ENCODE measurements at regions not wholly inside any gene's neighbourhood (a gene's known extent, or its start where the extent isn't known, plus 50 kb on each side); places are given as distances from the start of the nearest gene placed in this dataset.
"Not testable (repeated sequence)": the region's sequence is repeated elsewhere in the genome, so short reads cannot be mapped to it uniquely, and the experiment has no call there.

- no peak for ATAC-seq (replicated peaks)
- H3K9me3 Mint-ChIP-seq = no peaks in the 10 kb centered on the region
These were observed 143.3 kb upstream of the RFLNA start for GRCh38 chr12:124151583-124151982.

GRCh38 chr12:124152731-124153130 lies 142.2 kb upstream of the RFLNA start:
- Mint-ChIP-seq H3K9me3 (no peaks in the 10 kb centered on the region), H3K27me3 (peaks cover 13% of the 10 kb centered on the region), H3K4me3 (no peak overlapping the region), H3K36me3 (ENCODE audit: low read depth) (no peaks in the 10 kb centered on the region), H3K4me1 (no peaks in the 10 kb centered on the region), H3K27ac (no peak overlapping the region)
- no peak for ATAC-seq (replicated peaks)

More at GRCh38 chr12:124151583-124151982, 143.3 kb upstream of the RFLNA start:
- Mint-ChIP-seq H3K4me3 (no peak overlapping the region), H3K4me1 (no peaks in the 10 kb centered on the region), H3K36me3 (ENCODE audit: low read depth) (no peaks in the 10 kb centered on the region), H3K27ac (no peak overlapping the region), H3K27me3 (peaks cover 9% of the 10 kb centered on the region)

GRCh38 chr12:124153392-124153791 lies 141.5 kb upstream of the RFLNA start:
- Mint-ChIP-seq H3K9me3 (no peaks in the 10 kb centered on the region), H3K36me3 (ENCODE audit: low read depth) (no peaks in the 10 kb centered on the region), H3K4me1 (no peaks in the 10 kb centered on the region), H3K4me3 (no peak overlapping the region), H3K27ac (no peak overlapping the region), H3K27me3 (peaks cover 15% of the 10 kb centered on the region)
- ATAC-seq (replicated peaks) = no peak

DNA sequence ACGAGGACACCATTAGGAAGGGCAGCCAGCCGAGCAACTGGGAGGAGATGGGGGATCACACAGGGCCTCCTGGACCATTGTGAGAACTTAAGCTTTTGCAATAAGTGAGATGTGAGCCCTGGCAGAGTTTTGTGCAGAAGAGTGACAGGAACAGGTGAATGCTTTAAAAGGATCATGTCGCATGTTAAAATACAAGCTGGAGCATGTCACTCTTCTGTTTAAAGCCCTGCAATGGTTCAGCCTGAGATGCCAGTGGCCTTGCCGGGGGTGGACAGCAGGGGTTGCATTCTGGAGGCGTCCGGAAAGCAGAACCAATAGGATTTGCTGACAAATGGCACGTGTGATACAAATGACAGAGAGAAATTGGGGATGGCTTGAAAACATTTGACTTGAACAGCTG lies 137.5 kb upstream of the RFLNA start:
- Mint-ChIP-seq H3K4me3 (no peak overlapping the region), H3K27ac (no peak overlapping the region), H3K27me3 (peaks cover 17% of the 10 kb centered on the region), H3K4me1 (no peaks in the 10 kb centered on the region), H3K36me3 (ENCODE audit: low read depth) (no peaks in the 10 kb centered on the region), H3K9me3 (no peaks in the 10 kb centered on the region)
- no peak for ATAC-seq (replicated peaks)

- Mint-ChIP-seq H3K9me3 (no peaks in the 10 kb centered on the region), H3K4me3 (no peak overlapping the region), H3K4me1 (no peaks in the 10 kb centered on the region), H3K36me3 (ENCODE audit: low read depth) (no peaks in the 10 kb centered on the region), H3K27ac (no peak overlapping the region), H3K27me3 (peaks cover 15% of the 10 kb centered on the region)
- no peak for ATAC-seq (replicated peaks)
These were observed 135.2 kb upstream of the RFLNA start for GRCh38 chr12:124159655-124160054.

- Mint-ChIP-seq H3K9me3 (no peaks in the 10 kb centered on the region), H3K4me1 (no peaks in the 10 kb centered on the region), H3K36me3 (ENCODE audit: low read depth) (no peaks in the 10 kb centered on the region), H3K27me3 (peaks cover 16% of the 10 kb centered on the region), H3K4me3 (no peak overlapping the region), H3K27ac (no peak overlapping the region)
- no peak for ATAC-seq (replicated peaks)
These were observed 134.7 kb upstream of the RFLNA start for GRCh38 chr12:124160097-124160756.

- H3K27me3 Mint-ChIP-seq = peaks cover 18% of the 10 kb centered on the region
- H3K9me3 Mint-ChIP-seq; H3K4me1 Mint-ChIP-seq; H3K27ac Mint-ChIP-seq; H3K36me3 Mint-ChIP-seq (ENCODE audit: low read depth); ATAC-seq (replicated peaks); H3K4me3 Mint-ChIP-seq: not testable (repeated sequence)
These were observed 133.5 kb upstream of the RFLNA start for GRCh38 chr12:124161402-124161801.

GRCh38 chr12:124162151-124163110 lies 132.5 kb upstream of the RFLNA start:
- Mint-ChIP-seq H3K9me3 (no peaks in the 10 kb centered on the region), H3K36me3 (ENCODE audit: low read depth) (no peaks in the 10 kb centered on the region), H3K27ac (no peak overlapping the region), H3K4me3 (no peak overlapping the region), H3K27me3 (peaks cover 14% of the 10 kb centered on the region), H3K4me1 (no peaks in the 10 kb centered on the region)
- ATAC-seq (replicated peaks) = peak; percentile 26

- no peak for ATAC-seq (replicated peaks)
- H3K27me3 Mint-ChIP-seq = peaks cover 12% of the 10 kb centered on the region
- no peaks in the 10 kb centered on the region for H3K4me1 Mint-ChIP-seq
- H3K36me3 Mint-ChIP-seq (ENCODE audit: low read depth) = no peaks in the 10 kb centered on the region
- no peak overlapping the region for H3K27ac Mint-ChIP-seq
- no peaks in the 10 kb centered on the region for H3K9me3 Mint-ChIP-seq
- H3K4me3 Mint-ChIP-seq = no peak overlapping the region
These were observed 129.2 kb upstream of the RFLNA start for GRCh38 chr12:124165695-124166094.

DNA sequence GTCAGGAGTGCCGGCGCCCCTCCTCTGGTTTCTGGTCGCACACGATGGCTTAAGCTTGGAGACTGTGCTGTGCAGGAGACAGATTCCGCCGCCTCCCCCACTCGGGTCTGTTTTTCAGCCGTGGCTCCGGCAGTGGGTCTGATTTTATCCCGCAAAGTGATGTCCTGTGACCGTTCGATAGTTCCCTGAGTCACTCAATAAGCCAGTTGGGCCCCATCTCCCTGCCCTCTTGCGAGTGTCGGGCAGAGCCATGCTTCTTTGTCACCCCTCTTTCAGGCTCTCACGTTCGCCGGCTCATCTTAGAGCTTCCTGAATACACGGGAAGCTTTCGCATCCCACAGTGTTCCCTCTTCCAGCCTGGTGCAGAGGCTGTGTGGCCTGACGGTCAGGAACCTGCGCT lies 127.8 kb upstream of the RFLNA start:
- ATAC-seq (replicated peaks) = no peak
- no peak overlapping the region for H3K4me3 Mint-ChIP-seq
- H3K36me3 Mint-ChIP-seq (ENCODE audit: low read depth) = no peaks in the 10 kb centered on the region
- no peaks in the 10 kb centered on the region for H3K9me3 Mint-ChIP-seq
- H3K27ac Mint-ChIP-seq = no peak overlapping the region
- H3K27me3 Mint-ChIP-seq = peaks cover 14% of the 10 kb centered on the region
- H3K4me1 Mint-ChIP-seq = no peaks in the 10 kb centered on the region

GRCh38 chr12:124168016-124168786 lies 126.7 kb upstream of the RFLNA start:
- ATAC-seq (replicated peaks) = no peak

GRCh38 chr12:124169577-124170284 lies 125.2 kb upstream of the RFLNA start:
- Mint-ChIP-seq H3K4me1 (no peaks in the 10 kb centered on the region), H3K4me3 (no peak overlapping the region), H3K9me3 (no peaks in the 10 kb centered on the region), H3K36me3 (ENCODE audit: low read depth) (no peaks in the 10 kb centered on the region), H3K27ac (no peak overlapping the region), H3K27me3 (peaks cover 14% of the 10 kb centered on the region)
- ATAC-seq (replicated peaks) = no peak

More at GRCh38 chr12:124168016-124168786, 126.7 kb upstream of the RFLNA start:
- H3K36me3 Mint-ChIP-seq (ENCODE audit: low read depth) = no peaks in the 10 kb centered on the region
- H3K9me3 Mint-ChIP-seq = no peaks in the 10 kb centered on the region
- H3K4me3 Mint-ChIP-seq = no peak overlapping the region
- no peaks in the 10 kb centered on the region for H3K4me1 Mint-ChIP-seq
- H3K27me3 Mint-ChIP-seq = peaks cover 14% of the 10 kb centered on the region
- no peak overlapping the region for H3K27ac Mint-ChIP-seq

- H3K9me3 Mint-ChIP-seq = no peaks in the 10 kb centered on the region
- no peak for ATAC-seq (replicated peaks)
- H3K4me3 Mint-ChIP-seq = no peak overlapping the region
- peaks cover 14% of the 10 kb centered on the region for H3K27me3 Mint-ChIP-seq
- H3K4me1 Mint-ChIP-seq = no peaks in the 10 kb centered on the region
- H3K36me3 Mint-ChIP-seq (ENCODE audit: low read depth) = no peaks in the 10 kb centered on the region
- H3K27ac Mint-ChIP-seq = no peak overlapping the region
These were observed 124.1 kb upstream of the RFLNA start for GRCh38 chr12:124170760-124171159.

Data from activated T-helper 17 cell treated with anti-CD3 and anti-CD28 coated beads, Interleukin-2, amount 50 U/mL, for 72 hours (primary cell).